Activated T-helper 2 cell treated with anti-CD3 and anti-CD28 coated beads, Interferon-gamma antibody, Interleukin-2, Interleukin-4, amounts not matched to agents 10 μg/mL and 5 μg/mL and 100 μg/mL, durations not matched to agents 14 hours and 24 hours and 36 hours (primary cell): ENCODE measurements at regions not wholly inside any gene's neighbourhood (a gene's known extent, or its start where the extent isn't known, plus 50 kb on each side); places are given as distances from the start of the nearest gene placed in this dataset.

ENCODE experiments used
- DNase-seq: peaks from one replicate; pipeline ENCODE4 v3.0.0; 2021; ENCODE audit warnings: low spot score
- H3K27ac Mint-ChIP-seq: one replicate; pipeline ENCODE4 v1.8.0; 2021; ENCODE audit warnings: mixed read lengths
- H3K27me3 Mint-ChIP-seq: one replicate; pipeline ENCODE4 v1.8.0; 2021; ENCODE audit warnings: low read depth, mixed read lengths
- H3K36me3 Mint-ChIP-seq: one replicate; pipeline ENCODE4 v1.8.0; 2021; ENCODE audit warnings: low read depth, mixed read lengths
- H3K4me1 Mint-ChIP-seq: one replicate; pipeline ENCODE4 v1.8.0; 2021; ENCODE audit warnings: low read depth, mixed read lengths
- H3K4me3 Mint-ChIP-seq: one replicate; pipeline ENCODE4 v1.8.0; 2021; ENCODE audit warnings: low read depth, mild to moderate bottlenecking, moderate library complexity, mixed read lengths
- H3K9me3 Mint-ChIP-seq: one replicate; pipeline ENCODE4 v1.8.0; 2021; ENCODE audit warnings: mixed read lengths
- intact Hi-C: fragments of 100-400 bp; cut with micrococcal nuclease; formaldehyde crosslinking; loops from one replicate; pipeline ENCODE4 v1.15.1; 2023

GRCh38 chr6:147078106-147078505 is 126.1 kb upstream of the STXBP5 start:
- DNase-seq, result no peak
- H3K4me3 Mint-ChIP-seq, result no peak overlapping the region
- intact Hi-C loops, result no loop called here
- no peaks in the 10 kb centered on the region for H3K4me1 Mint-ChIP-seq
- no peaks in the 10 kb centered on the region for H3K9me3 Mint-ChIP-seq
- no peaks in the 10 kb centered on the region for H3K27me3 Mint-ChIP-seq
- H3K27ac Mint-ChIP-seq, result no peak overlapping the region
- no peaks in the 10 kb centered on the region for H3K36me3 Mint-ChIP-seq

GRCh38 chr6:147078602-147079001 is 125.6 kb upstream of the STXBP5 start:
- Mint-ChIP-seq H3K4me1 (no peaks in the 10 kb centered on the region), H3K4me3 (no peak overlapping the region), H3K9me3 (no peaks in the 10 kb centered on the region), H3K36me3 (no peaks in the 10 kb centered on the region), H3K27ac (no peak overlapping the region), H3K27me3 (no peaks in the 10 kb centered on the region)
- DNase-seq, result no peak
- intact Hi-C loops, result no loop called here

DNA sequence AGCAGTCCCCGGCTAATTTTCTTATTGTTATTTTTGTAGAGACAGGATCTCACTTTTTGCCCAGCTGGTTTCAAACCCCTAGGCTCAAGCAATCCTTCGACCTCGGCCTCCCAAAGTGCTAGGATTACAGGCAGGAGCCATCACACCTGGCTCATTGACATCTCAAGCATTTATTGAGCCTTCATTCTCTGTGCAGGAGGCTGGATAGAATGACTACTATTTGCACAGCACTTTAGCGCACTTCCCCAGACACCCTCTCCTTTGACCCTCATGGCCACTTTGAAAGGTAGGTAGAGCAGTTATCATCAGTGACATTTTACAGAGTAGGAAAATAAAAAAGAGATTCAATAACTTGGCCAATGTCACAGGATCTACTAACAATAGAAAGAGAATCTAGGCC is 124.0 kb upstream of the STXBP5 start:
- Mint-ChIP-seq H3K36me3 (no peaks in the 10 kb centered on the region), H3K27ac (no peak overlapping the region), H3K9me3 (no peaks in the 10 kb centered on the region), H3K4me1 (peaks cover 5% of the 10 kb centered on the region), H3K4me3 (no peak overlapping the region), H3K27me3 (no peaks in the 10 kb centered on the region)
- intact Hi-C loops, result no loop called here
- no peak for DNase-seq

DNA sequence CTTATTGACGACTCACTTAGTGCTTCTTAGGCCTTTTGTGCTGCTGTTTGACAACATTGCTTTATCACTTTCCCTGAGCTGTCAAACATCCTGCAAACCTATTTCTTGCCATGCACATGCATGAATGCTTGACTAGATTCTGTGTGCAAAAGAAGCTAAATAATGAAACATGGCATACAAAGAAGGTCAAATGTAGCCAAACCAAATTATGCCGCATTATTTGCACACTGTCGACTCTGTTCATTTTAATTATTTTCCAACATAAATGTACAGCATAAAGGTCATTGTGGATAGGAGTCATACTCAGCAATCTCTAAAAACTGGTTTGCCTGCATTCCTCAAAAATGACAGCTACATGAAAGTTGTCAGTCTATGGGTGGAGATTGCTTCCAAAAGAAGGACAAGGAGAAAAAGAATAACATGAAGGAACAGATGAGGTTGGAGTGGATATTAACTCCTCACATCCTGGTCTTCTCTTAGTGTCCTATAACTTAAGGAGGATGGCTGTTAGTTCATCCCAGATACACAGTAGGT is 123.1 kb upstream of the STXBP5 start:
- no peak overlapping the region for H3K27ac Mint-ChIP-seq
- H3K4me1 Mint-ChIP-seq, result peaks cover 5% of the 10 kb centered on the region
- H3K9me3 Mint-ChIP-seq, result no peaks in the 10 kb centered on the region
- H3K27me3 Mint-ChIP-seq, result no peaks in the 10 kb centered on the region
- H3K4me3 Mint-ChIP-seq, result no peak overlapping the region
- no peak for DNase-seq
- no peaks in the 10 kb centered on the region for H3K36me3 Mint-ChIP-seq
- intact Hi-C loops, result no loop called here

DNA sequence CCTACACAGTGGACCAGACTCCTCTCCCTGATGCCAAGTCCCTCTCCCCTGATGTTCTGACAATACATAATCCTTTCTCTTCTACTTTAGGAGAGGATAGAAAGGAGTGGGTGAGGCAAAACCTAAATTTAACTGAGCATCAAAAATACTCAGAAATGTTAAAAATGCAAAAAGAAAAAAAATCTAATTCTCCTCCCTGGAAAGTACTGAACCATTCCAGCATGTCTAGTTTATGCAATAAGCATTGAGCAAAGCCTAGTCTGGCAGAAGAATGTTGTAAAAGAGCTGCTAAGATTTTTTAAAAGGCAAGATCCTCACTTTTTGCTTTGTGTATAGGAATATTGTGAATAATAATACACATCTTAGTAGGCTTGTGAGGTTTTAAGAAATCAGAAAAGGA is 116.6 kb upstream of the STXBP5 start:
- no peak overlapping the region for H3K27ac Mint-ChIP-seq
- peaks cover 4% of the 10 kb centered on the region for H3K9me3 Mint-ChIP-seq
- H3K27me3 Mint-ChIP-seq, result no peaks in the 10 kb centered on the region
- H3K4me1 Mint-ChIP-seq, result peaks cover 5% of the 10 kb centered on the region
- H3K4me3 Mint-ChIP-seq, result no peak overlapping the region
- intact Hi-C loops, result no loop called here
- H3K36me3 Mint-ChIP-seq, result no peaks in the 10 kb centered on the region
- no peak for DNase-seq

DNA sequence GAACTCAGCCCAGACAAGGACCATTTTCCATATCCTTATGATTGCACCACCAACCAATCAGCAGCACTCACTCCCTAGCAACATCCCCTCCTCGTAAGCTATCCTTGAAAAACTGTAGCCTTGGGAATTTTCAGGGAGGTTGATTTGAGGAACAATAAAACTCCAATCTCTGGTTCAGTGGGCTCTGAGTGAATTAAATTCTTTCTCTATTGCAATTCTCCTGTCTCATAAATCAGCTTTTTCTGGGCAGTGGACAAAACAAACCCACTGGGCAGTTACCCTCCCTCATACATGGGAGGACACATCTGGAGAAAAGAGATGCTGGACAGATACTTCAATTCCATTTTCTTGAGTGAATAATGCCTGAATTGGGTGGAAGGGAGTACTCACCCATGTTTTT is 115.4 kb upstream of the STXBP5 start:
- peaks cover 4% of the 10 kb centered on the region for H3K9me3 Mint-ChIP-seq

DNA sequence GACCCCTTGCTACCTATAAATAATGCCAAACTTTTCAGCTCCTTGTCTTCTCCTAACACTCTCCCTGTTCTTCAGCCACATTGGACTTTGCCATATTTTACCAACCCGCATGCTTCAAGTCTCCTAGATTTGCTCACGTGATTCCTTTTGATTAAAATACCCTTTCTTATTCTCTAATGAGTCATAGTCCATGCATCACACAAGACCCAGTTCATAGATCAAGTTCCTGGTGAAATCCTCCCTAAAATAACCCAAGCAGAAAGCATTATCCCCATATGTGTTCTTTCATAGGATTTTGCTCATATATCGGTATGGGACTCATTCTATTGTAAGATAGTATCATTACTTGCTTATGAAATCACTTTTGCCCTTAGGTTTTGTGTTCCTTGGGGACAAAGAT is 108.9 kb upstream of the STXBP5 start:
- Mint-ChIP-seq H3K9me3 (peaks cover 3% of the 10 kb centered on the region), H3K27ac (no peak overlapping the region), H3K4me3 (no peak overlapping the region), H3K4me1 (no peaks in the 10 kb centered on the region), H3K36me3 (no peaks in the 10 kb centered on the region), H3K27me3 (no peaks in the 10 kb centered on the region)
- no peak for DNase-seq
- intact Hi-C loops, result no loop called here

More for the DNA sequence above, 115.4 kb upstream of the STXBP5 start:
- intact Hi-C loops, result no loop called here
- Mint-ChIP-seq H3K4me3 (no peak overlapping the region), H3K27me3 (no peaks in the 10 kb centered on the region), H3K27ac (no peak overlapping the region), H3K4me1 (peaks cover 3% of the 10 kb centered on the region), H3K36me3 (no peaks in the 10 kb centered on the region)
- DNase-seq, result no peak

- Mint-ChIP-seq H3K4me1 (peaks cover 3% of the 10 kb centered on the region), H3K4me3 (no peak overlapping the region), H3K36me3 (no peaks in the 10 kb centered on the region), H3K27ac (no peak overlapping the region), H3K27me3 (no peaks in the 10 kb centered on the region), H3K9me3 (no peaks in the 10 kb centered on the region)
- no peak for DNase-seq
- intact Hi-C loops, result no loop called here
Measured at GRCh38 chr6:147099974-147100373, 104.2 kb upstream of the STXBP5 start.

- Mint-ChIP-seq H3K27ac (no peak overlapping the region), H3K4me1 (peaks cover 10% of the 10 kb centered on the region), H3K27me3 (no peaks in the 10 kb centered on the region), H3K4me3 (no peak overlapping the region), H3K36me3 (no peaks in the 10 kb centered on the region), H3K9me3 (no peaks in the 10 kb centered on the region)
- DNase-seq, result no peak
- intact Hi-C loops, result no loop called here
Measured at GRCh38 chr6:147103007-147103406, 101.2 kb upstream of the STXBP5 start.

DNA sequence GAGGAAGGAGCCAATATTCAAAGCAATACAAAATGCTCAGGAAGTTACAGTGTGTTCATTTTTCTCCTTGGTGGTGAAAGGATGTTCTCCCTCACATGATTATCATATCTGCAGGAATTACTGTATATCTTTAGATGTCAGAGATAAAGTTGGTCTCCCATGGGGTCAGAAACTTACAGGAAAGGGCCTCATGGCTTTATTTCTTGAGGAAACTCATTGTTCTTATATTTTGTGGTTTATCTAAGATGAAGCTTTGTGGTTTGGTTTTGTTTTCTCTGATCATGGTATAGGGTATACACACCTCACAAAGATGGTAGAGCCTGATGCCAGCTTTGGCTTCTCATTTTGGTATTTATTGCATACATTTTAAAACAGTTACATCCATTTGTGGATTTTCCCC is 100.5 kb upstream of the STXBP5 start:
- Mint-ChIP-seq H3K4me1 (peaks cover 11% of the 10 kb centered on the region), H3K4me3 (no peak overlapping the region), H3K36me3 (no peaks in the 10 kb centered on the region), H3K27ac (no peak overlapping the region), H3K9me3 (no peaks in the 10 kb centered on the region), H3K27me3 (no peaks in the 10 kb centered on the region)
- intact Hi-C loops, result no loop called here
- no peak for DNase-seq

- no peak overlapping the region for H3K4me3 Mint-ChIP-seq
- H3K27me3 Mint-ChIP-seq, result no peaks in the 10 kb centered on the region
- H3K36me3 Mint-ChIP-seq, result no peaks in the 10 kb centered on the region
- intact Hi-C loops, result no loop called here
- H3K9me3 Mint-ChIP-seq, result no peaks in the 10 kb centered on the region
- DNase-seq, result no peak
- H3K27ac Mint-ChIP-seq, result no peak overlapping the region
- peaks cover 25% of the 10 kb centered on the region for H3K4me1 Mint-ChIP-seq
Measured at GRCh38 chr6:147105786-147106185, 98.4 kb upstream of the STXBP5 start.

DNA sequence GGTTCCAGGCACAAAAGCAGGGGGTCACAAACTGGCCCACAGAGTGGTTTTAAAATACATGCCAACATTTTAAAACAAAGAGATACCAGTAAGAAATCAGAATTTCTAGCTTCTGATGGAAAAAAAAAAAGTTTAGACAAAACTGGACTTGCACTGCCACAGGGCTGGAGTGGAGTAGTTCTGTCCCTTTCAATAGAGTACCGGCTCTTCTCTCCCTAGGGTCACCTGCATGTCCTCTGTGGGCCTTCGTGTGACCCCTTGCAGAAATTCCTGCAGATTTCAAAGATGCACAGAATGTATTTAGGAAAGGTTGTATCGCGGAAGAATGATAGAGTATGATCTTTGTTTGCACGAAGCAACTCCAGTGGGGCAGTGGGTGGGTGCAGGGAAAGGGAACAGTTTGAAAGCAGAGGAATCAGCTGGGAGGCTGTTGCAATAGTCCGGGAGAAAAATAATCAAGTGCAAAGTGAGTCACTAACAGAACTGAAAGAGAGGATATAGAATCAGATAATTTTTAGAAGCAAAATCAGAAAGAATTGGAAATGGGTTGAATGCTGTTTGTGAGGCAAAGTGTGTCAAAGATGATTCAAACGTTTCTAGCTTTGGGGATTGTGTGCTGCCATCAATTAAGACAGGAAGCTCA is 97.3 kb upstream of the STXBP5 start:
- H3K36me3 Mint-ChIP-seq, result no peaks in the 10 kb centered on the region
- DNase-seq, result no peak
- no peaks in the 10 kb centered on the region for H3K9me3 Mint-ChIP-seq
- intact Hi-C loops, result no loop called here
- H3K27me3 Mint-ChIP-seq, result no peaks in the 10 kb centered on the region
- H3K4me3 Mint-ChIP-seq, result no peak overlapping the region
- no peak overlapping the region for H3K27ac Mint-ChIP-seq
- peaks cover 25% of the 10 kb centered on the region for H3K4me1 Mint-ChIP-seq

GRCh38 chr6:147108259-147108910 is 95.8 kb upstream of the STXBP5 start:
- Mint-ChIP-seq H3K4me1 (peaks cover 25% of the 10 kb centered on the region), H3K4me3 (no peak overlapping the region), H3K27me3 (no peaks in the 10 kb centered on the region), H3K9me3 (no peaks in the 10 kb centered on the region), H3K36me3 (no peaks in the 10 kb centered on the region), H3K27ac (no peak overlapping the region)
- no peak for DNase-seq
- intact Hi-C loops, result no loop called here
